NOMO-1 treated with dmso at 0.1 percent for 144 hours (cell line): ENCODE measurements at regions not wholly inside any gene's neighbourhood (a gene's known extent, or its start where the extent isn't known, plus 50 kb on each side); places are given as distances from the start of the nearest gene placed in this dataset.

Experiments
- DNase-seq: peaks from one replicate; lab custom pipeline; 2025; ENCODE audit not compliant: unreplicated experiment; lab: John Stamatoyannopoulos, UW

GRCh38 chr5:79871364-79872120, 119.5 kb downstream of the MTX3 start:
- no peak for DNase-seq

- DNase-seq: no peak
Observed at GRCh38 chr5:79868163-79868670, 122.8 kb downstream of the MTX3 start.

GRCh38 chr5:79865579-79865978, 125.5 kb downstream of the MTX3 start:
- DNase-seq: no peak

- DNase-seq: no peak
Observed at GRCh38 chr5:79864364-79864763, 126.7 kb downstream of the MTX3 start.

GRCh38 chr5:79859588-79859987, 131.5 kb downstream of the MTX3 start:
- DNase-seq: no peak

GRCh38 chr5:79858410-79858723, 132.7 kb downstream of the MTX3 start:
- DNase-seq: no peak

- peak; percentile 5 for DNase-seq
Observed at GRCh38 chr5:79857714-79858409, 133.2 kb downstream of the MTX3 start.

GRCh38 chr5:79856456-79857055, 134.5 kb downstream of the MTX3 start:
- no peak for DNase-seq

- no peak for DNase-seq
Observed at GRCh38 chr5:79853676-79854418, 137.2 kb downstream of the MTX3 start.

GRCh38 chr5:79853028-79853427, 138.0 kb downstream of the MTX3 start:
- DNase-seq: no peak

- DNase-seq: no peak
Observed at GRCh38 chr5:79851391-79851863, 139.6 kb downstream of the MTX3 start.

- no peak for DNase-seq
Observed at GRCh38 chr5:79850941-79851340, 140.1 kb downstream of the MTX3 start.

GRCh38 chr5:79850316-79850822, 140.7 kb downstream of the MTX3 start:
- DNase-seq: no peak

GRCh38 chr5:79849486-79850315, 141.4 kb downstream of the MTX3 start:
- no peak for DNase-seq
